Ishikawa (cell line): ENCODE measurements at regions not wholly inside any gene's neighbourhood (a gene's known extent, or its start where the extent isn't known, plus 50 kb on each side); places are given as distances from the start of the nearest gene placed in this dataset.

Source experiments
- CEBPB ChIP-seq: IDR thresholded peaks from 2 replicates; pipeline ENCODE4 v1.6.1; 2012
- CREB1 ChIP-seq: IDR thresholded peaks from 2 replicates; pipeline ENCODE4 v1.6.1; 2012; ENCODE audit warnings: low read depth
- EGR1 ChIP-seq: IDR thresholded peaks from 2 replicates; pipeline ENCODE4 v1.6.1; 2012
- EP300 ChIP-seq: IDR thresholded peaks from 2 replicates; pipeline ENCODE4 v1.6.1; 2012; ENCODE audit warnings: borderline replicate concordance
- FOXM1 ChIP-seq: IDR thresholded peaks from 2 replicates; pipeline ENCODE4 v1.6.1; 2012; ENCODE audit warnings: low read depth, borderline replicate concordance
- NFIC ChIP-seq: IDR thresholded peaks from 2 replicates; pipeline ENCODE4 v1.6.1; 2012
- RAD21 ChIP-seq: IDR thresholded peaks from 2 replicates; pipeline ENCODE4 v1.6.1; 2012; ENCODE audit warnings: low read depth
- REST ChIP-seq: IDR thresholded peaks from 2 replicates; pipeline ENCODE4 v1.6.1; 2012; ENCODE audit warnings: low read depth, mild to moderate bottlenecking
- TAF1 ChIP-seq: IDR thresholded peaks from 2 replicates; pipeline ENCODE4 v1.6.1; 2012; ENCODE audit warnings: low read depth, mild to moderate bottlenecking
- TCF12 ChIP-seq: IDR thresholded peaks from 2 replicates; pipeline ENCODE4 v1.6.1; 2012; ENCODE audit warnings: low read depth
- TEAD4 ChIP-seq: IDR thresholded peaks from 2 replicates; pipeline ENCODE4 v1.6.1; 2012
- USF1 ChIP-seq: IDR thresholded peaks from 2 replicates; pipeline ENCODE4 v1.6.1; 2012
- YY1 ChIP-seq: IDR thresholded peaks from 2 replicates; pipeline ENCODE4 v1.6.1; 2012; ENCODE audit warnings: low read depth
- ZBTB7A ChIP-seq: IDR thresholded peaks from 2 replicates; pipeline ENCODE4 v1.6.1; 2012; ENCODE audit warnings: low read depth
- TF ChIP-seq, protein P1 (sequence below): IDR thresholded peaks from 2 replicates; pipeline ENCODE4 v1.6.1; 2012

- TF ChIP-seq CREB1 (no peak), TEAD4 (no peak), RAD21 (no peak), FOXM1 (no peak), CEBPB (no peak)
Measured at GRCh38 chr9:126169736-126170135, 156.9 kb upstream of the MVB12B start.

- TF ChIP-seq TAF1 (no peak), YY1 (no peak), TCF12 (no peak), FOXM1 (no peak), ZBTB7A (no peak), NFIC (no peak), RAD21 (no peak), CREB1 (no peak), CEBPB (no peak), EGR1 (no peak), USF1 (no peak), TEAD4 (no peak), REST (no peak), EP300 (no peak)
- TF ChIP-seq, protein P1, sequence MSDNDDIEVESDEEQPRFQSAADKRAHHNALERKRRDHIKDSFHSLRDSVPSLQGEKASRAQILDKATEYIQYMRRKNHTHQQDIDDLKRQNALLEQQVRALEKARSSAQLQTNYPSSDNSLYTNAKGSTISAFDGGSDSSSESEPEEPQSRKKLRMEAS = no peak
Measured at GRCh38 chr9:126170286-126170823, 156.3 kb upstream of the MVB12B start.

DNA sequence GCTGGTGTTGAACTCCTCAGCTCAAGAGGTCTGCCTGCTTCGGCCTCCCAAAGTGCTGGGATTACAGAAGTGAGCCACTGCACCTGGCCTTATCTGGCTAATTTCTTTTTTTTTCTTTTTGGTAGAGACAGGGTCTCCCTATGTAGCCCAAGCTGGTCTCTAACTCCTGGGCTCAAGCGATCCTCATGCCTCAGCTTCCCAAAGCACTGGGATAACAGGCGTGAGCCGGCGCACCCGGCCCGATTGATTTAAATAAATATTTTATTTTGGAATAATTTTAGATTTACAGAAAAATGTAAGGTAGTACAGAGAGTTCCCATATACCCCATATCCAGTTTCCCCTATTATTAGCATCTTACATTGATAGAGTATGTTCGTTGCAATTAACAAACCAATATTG lies 155.0 kb upstream of the MVB12B start:
- no peak for TF ChIP-seq FOXM1
- TF ChIP-seq ZBTB7A = no peak
- TF ChIP-seq CREB1 = no peak
- TF ChIP-seq TAF1 = no peak
- TF ChIP-seq YY1 = no peak
- no peak for TF ChIP-seq RAD21
- no peak for TF ChIP-seq NFIC

DNA sequence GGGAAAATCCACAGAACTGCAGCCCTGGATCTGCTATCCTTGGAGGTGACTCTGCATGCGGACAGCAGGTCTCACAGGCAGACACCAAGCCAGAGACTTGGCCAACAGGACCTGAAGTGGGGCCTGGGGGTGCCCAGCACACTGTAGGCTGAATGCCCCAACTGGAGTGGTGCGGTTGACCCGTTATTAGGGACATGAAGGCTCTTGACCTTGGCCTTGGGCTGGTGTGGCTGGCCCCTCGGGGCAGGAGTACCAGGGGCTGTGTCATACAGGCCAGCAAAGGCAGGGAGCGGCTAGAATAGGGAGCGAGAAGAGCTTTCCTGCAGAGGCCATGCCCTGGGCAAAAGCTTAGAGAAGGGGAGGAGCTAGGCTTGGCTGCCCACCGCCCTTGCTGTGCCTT lies 153.2 kb upstream of the MVB12B start:
- TF ChIP-seq RAD21 = no peak
- TF ChIP-seq CEBPB = no peak
- no peak for TF ChIP-seq FOXM1
- no peak for TF ChIP-seq TCF12
- TF ChIP-seq, protein P1 = no peak
- no peak for TF ChIP-seq ZBTB7A
- no peak for TF ChIP-seq TAF1
- no peak for TF ChIP-seq YY1
- no peak for TF ChIP-seq EGR1
- no peak for TF ChIP-seq CREB1
- TF ChIP-seq TEAD4 = no peak

DNA sequence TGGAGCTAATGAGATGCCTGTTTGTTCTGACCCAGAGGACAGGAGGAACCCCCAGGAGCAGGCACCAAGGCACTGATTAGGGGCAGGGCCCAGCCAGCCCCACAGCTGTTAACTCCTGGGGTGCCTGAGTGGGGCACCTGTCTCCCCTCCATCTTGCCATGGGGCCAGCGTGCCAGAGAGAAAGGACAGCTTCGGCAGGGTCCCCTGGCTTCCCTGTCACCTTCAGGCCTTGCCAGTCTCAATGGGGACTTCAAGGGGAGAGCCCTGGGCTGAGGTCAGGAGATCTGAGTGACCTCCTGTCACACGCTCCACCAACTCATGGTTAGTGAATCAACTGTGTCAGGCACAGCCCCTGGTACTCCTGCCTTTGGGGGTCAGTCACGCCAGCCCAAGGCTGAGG lies 152.7 kb upstream of the MVB12B start:
- TF ChIP-seq RAD21 (no peak), USF1 (no peak), TEAD4 (no peak), CEBPB (no peak), TCF12 (no peak), FOXM1 (no peak), REST (no peak), TAF1 (no peak), NFIC (no peak), EGR1 (no peak), YY1 (no peak), EP300 (no peak), CREB1 (no peak), ZBTB7A (no peak)
- TF ChIP-seq, protein P1 = no peak

- TF ChIP-seq YY1 (no peak), USF1 (no peak), REST (no peak), RAD21 (no peak), EP300 (no peak), TCF12 (no peak), FOXM1 (no peak), CREB1 (no peak), EGR1 (no peak), ZBTB7A (no peak), NFIC (no peak), TEAD4 (no peak), CEBPB (no peak), TAF1 (no peak)
- TF ChIP-seq, protein P1 = no peak
Measured at GRCh38 chr9:126183266-126183665, 143.4 kb upstream of the MVB12B start.
